OCI-LY3 (cell line): ENCODE measurements at regions not wholly inside any gene's neighbourhood (a gene's known extent, or its start where the extent isn't known, plus 50 kb on each side); places are given as distances from the start of the nearest gene placed in this dataset.

ENCODE experiments used
- H2AFZ ChIP-seq: fragments of 200-600, 300-600 bp; shearing (Covaris generic); 2 replicates; pipeline ENCODE4 v1.6.0; 2014; ENCODE audit warnings: antibody characterized with exemption, low read depth, low read length
- H3K27ac ChIP-seq: fragments of 200-600, 300-600 bp; sonication (generic); 2 replicates; pipeline ENCODE4 v1.5.1; 2014; ENCODE audit warnings: mild to moderate bottlenecking, low read length, moderate library complexity, mixed read lengths
- H3K27me3 ChIP-seq: fragments of 200-600, 300-600 bp; sonication (generic); 2 replicates; pipeline ENCODE4 v1.6.1; 2014; ENCODE audit warnings: low read depth, low read length, mixed read lengths
- H3K36me3 ChIP-seq: fragments of 200-600, 300-600 bp; sonication (generic); replicated peaks from 2 replicates; pipeline ENCODE3; 2014; ENCODE audit warnings: low read depth, low read length, mixed read lengths
- H3K4me1 ChIP-seq: fragments of 300-600, 200-600 bp; sonication (generic); 2 replicates; pipeline ENCODE4 v1.6.1; 2014; ENCODE audit warnings: low read length, mixed read lengths
- H3K4me2 ChIP-seq: fragments of 200-600, 300-600 bp; sonication (generic); 2 replicates; pipeline ENCODE4 v1.6.1; 2014; ENCODE audit warnings: low read length, mixed read lengths
- H3K4me3 ChIP-seq: fragments of 300-600, 200-600 bp; sonication (generic); 2 replicates; pipeline ENCODE4 v1.5.1; 2014; ENCODE audit warnings: antibody characterized with exemption, mild to moderate bottlenecking, low read length, moderate library complexity
- H3K79me2 ChIP-seq: fragments of 300-600, 200-600 bp; shearing (Covaris generic); 2 replicates; pipeline ENCODE4 v1.6.1; 2014; ENCODE audit warnings: mild to moderate bottlenecking, low read length, mixed read lengths
- H3K9ac ChIP-seq: fragments of 300-600, 200-600 bp; shearing (Covaris generic); 2 replicates; pipeline ENCODE4 v1.6.0; 2014; ENCODE audit warnings: mild to moderate bottlenecking, low read length, moderate library complexity
- H3K9me3 ChIP-seq: fragments of 200-600, 300-600 bp; shearing (Covaris generic); 2 replicates; pipeline ENCODE4 v1.6.1; 2014; ENCODE audit warnings: low read length, mixed read lengths; ENCODE audit not compliant: insufficient read depth
- H4K20me1 ChIP-seq: fragments of 200-600, 300-600 bp; sonication (generic); 2 replicates; pipeline ENCODE4 v1.6.1; 2016; ENCODE audit warnings: low read length, mixed read lengths; ENCODE audit not compliant: insufficient read depth
- CTCF ChIP-seq: fragments of 200-600, 300-600 bp; sonication (generic); IDR thresholded peaks from 2 replicates; pipeline ENCODE4 v1.5.1; 2014; ENCODE audit warnings: antibody characterized with exemption, low read length, low read depth
- EZH2phosphoT487 ChIP-seq: fragments of 200-600 bp; shearing (Covaris generic); IDR thresholded peaks from 2 replicates; pipeline ENCODE4 v1.6.1; 2018; ENCODE audit warnings: antibody characterized with exemption, mixed run types, low read depth

DNA sequence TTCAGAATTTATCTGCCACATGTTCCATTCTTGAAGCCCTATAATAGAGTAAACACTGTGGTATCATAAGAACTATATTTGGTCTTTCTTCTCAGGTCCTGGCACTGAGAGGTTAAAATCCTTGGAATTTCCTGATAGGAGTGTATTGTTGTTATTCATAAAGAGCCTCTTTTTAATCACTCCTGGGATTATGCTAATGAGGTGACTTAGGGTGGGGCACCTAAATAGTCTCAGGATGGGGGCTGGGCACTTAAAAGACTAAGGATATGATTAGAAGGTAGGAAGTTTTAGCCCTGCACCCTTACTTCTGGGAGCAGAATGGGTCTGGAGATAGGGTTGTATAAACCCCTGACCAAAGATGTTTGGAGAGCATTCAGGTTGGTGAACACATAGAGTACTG is 755.2 kb upstream of the TENM4 start:
- H4K20me1 ChIP-seq = no peaks in the 10 kb centered on the region
- no peaks in the 10 kb centered on the region for H3K4me1 ChIP-seq
- no peak overlapping the region for H3K9ac ChIP-seq
- no peak overlapping the region for H3K4me3 ChIP-seq
- no peaks in the 10 kb centered on the region for H3K9me3 ChIP-seq
- no peak overlapping the region for H2AFZ ChIP-seq
- no peaks in the 10 kb centered on the region for H3K36me3 ChIP-seq
- no peaks in the 10 kb centered on the region for H3K79me2 ChIP-seq
- no peak overlapping the region for H3K27ac ChIP-seq
- no peaks in the 10 kb centered on the region for H3K27me3 ChIP-seq
- H3K4me2 ChIP-seq = no peak overlapping the region
- no peak for TF ChIP-seq EZH2phosphoT487
- no peak for TF ChIP-seq CTCF

- Histone ChIP-seq H3K36me3 (no peaks in the 10 kb centered on the region), H3K9me3 (no peaks in the 10 kb centered on the region), H3K79me2 (no peaks in the 10 kb centered on the region), H3K4me1 (no peaks in the 10 kb centered on the region), H3K9ac (no peak overlapping the region), H3K4me3 (no peak overlapping the region), H3K4me2 (no peak overlapping the region), H3K27ac (no peak overlapping the region), H2AFZ (no peak overlapping the region), H3K27me3 (no peaks in the 10 kb centered on the region), H4K20me1 (no peaks in the 10 kb centered on the region)
- TF ChIP-seq CTCF (no peak), EZH2phosphoT487 (no peak)
Observed at GRCh38 chr11:80194625-80195024, 753.8 kb upstream of the TENM4 start.

GRCh38 chr11:80194016-80194415 is 753.2 kb upstream of the TENM4 start:
- Histone ChIP-seq H3K27ac (no peak overlapping the region), H3K4me2 (no peak overlapping the region), H2AFZ (no peak overlapping the region), H3K9ac (no peak overlapping the region), H3K27me3 (no peaks in the 10 kb centered on the region), H3K36me3 (no peaks in the 10 kb centered on the region), H3K4me3 (no peak overlapping the region), H3K9me3 (no peaks in the 10 kb centered on the region), H3K4me1 (no peaks in the 10 kb centered on the region), H4K20me1 (no peaks in the 10 kb centered on the region), H3K79me2 (no peaks in the 10 kb centered on the region)
- TF ChIP-seq CTCF (no peak), EZH2phosphoT487 (no peak)

DNA sequence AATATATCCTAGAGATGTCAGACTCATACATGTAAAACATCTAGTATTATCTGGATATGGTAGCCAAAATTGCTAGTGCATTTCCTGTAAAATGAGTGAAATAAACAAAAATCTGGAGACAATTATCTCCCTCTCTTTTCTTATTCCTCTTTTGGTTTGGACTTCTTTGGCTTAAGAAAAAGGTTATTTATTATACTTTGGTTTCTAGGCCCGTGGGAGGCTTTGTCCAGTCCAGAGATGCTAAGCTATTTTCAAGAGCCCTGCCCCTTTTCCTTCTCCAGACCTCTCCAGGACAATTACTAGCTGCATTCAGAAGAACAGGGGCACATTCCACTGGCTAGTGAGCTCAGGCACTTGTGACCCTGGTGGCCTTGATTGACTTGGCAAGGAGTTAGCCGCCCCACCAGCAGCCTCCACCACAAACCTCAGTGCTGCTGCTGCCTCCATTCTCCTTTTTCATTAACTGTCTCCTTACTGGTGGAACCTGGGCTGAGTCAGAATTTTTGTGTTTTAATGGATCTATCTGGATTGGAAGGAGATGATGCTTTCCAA is 747.3 kb upstream of the TENM4 start:
- H2AFZ ChIP-seq = no peak overlapping the region
- no peak overlapping the region for H3K27ac ChIP-seq
- no peak overlapping the region for H3K4me3 ChIP-seq
- no peaks in the 10 kb centered on the region for H3K9me3 ChIP-seq
- H3K9ac ChIP-seq = no peak overlapping the region
- no peak overlapping the region for H3K4me2 ChIP-seq
- H3K79me2 ChIP-seq = no peaks in the 10 kb centered on the region
- H4K20me1 ChIP-seq = no peaks in the 10 kb centered on the region
- no peak for TF ChIP-seq EZH2phosphoT487
- TF ChIP-seq CTCF = no peak
- H3K4me1 ChIP-seq = no peaks in the 10 kb centered on the region
- H3K36me3 ChIP-seq = no peaks in the 10 kb centered on the region
- no peaks in the 10 kb centered on the region for H3K27me3 ChIP-seq
